ENCODE measurements at regions not wholly inside any gene's neighbourhood (a gene's known extent, or its start where the extent isn't known, plus 50 kb on each side); places are given as distances from the start of the nearest gene placed in this dataset.

- Histone ChIP-seq H3K4me3 (no peak overlapping the region), H3K27ac (ENCODE audit: extremely low read depth, low read depth, low read length) (no peak overlapping the region), H3K9me3 (replicated peaks; ENCODE audit: control insufficient read depth, insufficient read depth, low read depth, low read length) (no peaks in the 10 kb centered on the region), H3K9ac (ENCODE audit: insufficient read depth in 1 of 2, low read depth in 2 of 2, low read length in 2 of 2) (no peak overlapping the region), H3K4me1 (replicated peaks in 1 of 2; ENCODE audit: control insufficient read depth in 2 of 2, insufficient read depth in 2 of 2, low read length in 2 of 2) (no peaks in the 10 kb centered on the region), H4K20me1 (replicated peaks; ENCODE audit: control insufficient read depth, insufficient read depth, low read length) (no peaks in the 10 kb centered on the region), H3K36me3 (ENCODE audit: control insufficient read depth, insufficient read depth, low read length) (no peaks in the 10 kb centered on the region), H3K4me2 (ENCODE audit: insufficient read depth, low read length) (no peak overlapping the region), H2AFZ (ENCODE audit: low read depth, low read length) (no peak overlapping the region), H3K9me1 (ENCODE audit: control insufficient read depth, insufficient read depth, low read length) (no peaks in the 10 kb centered on the region), H3K27me3 (ENCODE audit: control insufficient read depth in 2 of 2, insufficient read depth in 2 of 2, low read length in 2 of 2) (no peaks in the 10 kb centered on the region), H3K79me2 (ENCODE audit: control insufficient read depth, insufficient read depth, low read length) (no peaks in the 10 kb centered on the region)
- TF ChIP-seq DDX20 (tag; IDR thresholded peaks at IDR 0.05; ENCODE audit: low read depth): no peak
- TF ChIP-seq ZNF316 (IDR thresholded peaks at IDR 0.05): no peak
- TF ChIP-seq, protein P1, sequence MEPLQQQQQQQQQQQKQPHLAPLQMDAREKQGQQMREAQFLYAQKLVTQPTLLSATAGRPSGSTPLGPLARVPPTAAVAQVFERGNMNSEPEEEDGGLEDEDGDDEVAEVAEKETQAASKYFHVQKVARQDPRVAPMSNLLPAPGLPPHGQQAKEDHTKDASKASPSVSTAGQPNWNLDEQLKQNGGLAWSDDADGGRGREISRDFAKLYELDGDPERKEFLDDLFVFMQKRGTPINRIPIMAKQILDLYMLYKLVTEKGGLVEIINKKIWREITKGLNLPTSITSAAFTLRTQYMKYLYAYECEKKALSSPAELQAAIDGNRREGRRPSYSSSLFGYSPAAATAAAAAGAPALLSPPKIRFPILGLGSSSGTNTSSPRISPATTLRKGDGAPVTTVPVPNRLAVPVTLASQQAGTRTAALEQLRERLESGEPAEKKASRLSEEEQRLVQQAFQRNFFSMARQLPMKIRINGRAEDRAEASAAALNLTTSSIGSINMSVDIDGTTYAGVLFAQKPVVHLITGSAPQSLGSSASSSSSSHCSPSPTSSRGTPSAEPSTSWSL (CRISPR knock-in tag; IDR thresholded peaks at IDR 0.05; ENCODE audit: borderline replicate concordance): no peak
- TF ChIP-seq NCOA4 (IDR thresholded peaks at IDR 0.05; ENCODE audit: partially characterized antibody): no peak
- no peak for TF ChIP-seq ATF1 (CRISPR knock-in tag; IDR thresholded peaks at IDR 0.05)
- TF ChIP-seq ATF1 (tag; IDR thresholded peaks at IDR 0.05): no peak
- no peak for TF ChIP-seq ZNF592 (IDR thresholded peaks at IDR 0.05)
- TF ChIP-seq, protein P2, sequence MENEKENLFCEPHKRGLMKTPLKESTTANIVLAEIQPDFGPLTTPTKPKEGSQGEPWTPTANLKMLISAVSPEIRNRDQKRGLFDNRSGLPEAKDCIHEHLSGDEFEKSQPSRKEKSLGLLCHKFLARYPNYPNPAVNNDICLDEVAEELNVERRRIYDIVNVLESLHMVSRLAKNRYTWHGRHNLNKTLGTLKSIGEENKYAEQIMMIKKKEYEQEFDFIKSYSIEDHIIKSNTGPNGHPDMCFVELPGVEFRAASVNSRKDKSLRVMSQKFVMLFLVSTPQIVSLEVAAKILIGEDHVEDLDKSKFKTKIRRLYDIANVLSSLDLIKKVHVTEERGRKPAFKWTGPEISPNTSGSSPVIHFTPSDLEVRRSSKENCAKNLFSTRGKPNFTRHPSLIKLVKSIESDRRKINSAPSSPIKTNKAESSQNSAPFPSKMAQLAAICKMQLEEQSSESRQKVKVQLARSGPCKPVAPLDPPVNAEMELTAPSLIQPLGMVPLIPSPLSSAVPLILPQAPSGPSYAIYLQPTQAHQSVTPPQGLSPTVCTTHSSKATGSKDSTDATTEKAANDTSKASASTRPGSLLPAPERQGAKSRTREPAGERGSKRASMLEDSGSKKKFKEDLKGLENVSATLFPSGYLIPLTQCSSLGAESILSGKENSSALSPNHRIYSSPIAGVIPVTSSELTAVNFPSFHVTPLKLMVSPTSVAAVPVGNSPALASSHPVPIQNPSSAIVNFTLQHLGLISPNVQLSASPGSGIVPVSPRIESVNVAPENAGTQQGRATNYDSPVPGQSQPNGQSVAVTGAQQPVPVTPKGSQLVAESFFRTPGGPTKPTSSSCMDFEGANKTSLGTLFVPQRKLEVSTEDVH (IDR thresholded peaks at IDR 0.05; ENCODE audit: low read depth, partially characterized antibody): no peak
- TF ChIP-seq C11orf30 (IDR thresholded peaks at IDR 0.05; ENCODE audit: low read depth): no peak
- TF ChIP-seq CCAR2 (IDR thresholded peaks at IDR 0.05; ENCODE audit: low read depth, low read length): no peak
- TF ChIP-seq PCBP1 (IDR thresholded peaks at IDR 0.05; ENCODE audit: low read depth, low read length, poor library complexity, severe bottlenecking): no peak
- TF ChIP-seq ATF7 (IDR thresholded peaks at IDR 0.05): no peak
- WGBS (ENCODE audit: insufficient coverage, low coverage, missing lambda C conversion rate): 2% methylated on average over 3 of the region's 3 CpGs
- ATAC-seq (no peak), FAIRE-seq (no peak), DNase-seq (ENCODE audit: extremely low read depth in 1 of 4, low spot score in 3 of 4) (no peak)
- intact Hi-C loops (cut with micrococcal nuclease): no loop called here
- POLR2A ChIA-PET: no interaction called here
- in situ Hi-C loops (cut with MboI): no loop called here
- CTCF ChIA-PET (ENCODE audit: low intra/inter-chr PET ratio): no interaction called here
- no TSS peak for BruUV-seq (replicated peaks)
These were observed 350.4 kb downstream of the HACE1 start for GRCh38 chr6:104509355-104509754.
